ENCODE measurements at regions not wholly inside any gene's neighbourhood (a gene's known extent, or its start where the extent isn't known, plus 50 kb on each side); places are given as distances from the start of the nearest gene placed in this dataset.

DNA sequence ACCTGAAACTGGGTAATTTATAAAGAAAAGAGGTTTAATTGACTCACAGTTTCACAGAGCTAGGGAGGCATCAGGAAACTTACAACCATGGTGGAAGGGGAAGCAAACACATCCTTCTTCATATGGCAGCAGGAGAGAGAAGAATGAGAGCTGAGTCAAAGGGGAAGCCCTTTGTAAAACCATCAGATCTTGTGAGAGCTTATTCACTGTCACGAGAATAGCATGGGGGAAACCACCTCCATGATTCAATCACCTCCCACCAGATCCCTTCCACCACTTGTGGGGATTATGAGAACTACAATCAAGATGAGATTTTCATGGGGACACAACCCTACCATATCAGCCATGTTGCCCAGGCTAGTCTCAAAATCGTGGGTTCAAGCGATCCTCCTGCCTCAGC lies 143.4 kb downstream of the FGF18 start:
- Mint-ChIP-seq H3K4me1 (no peaks in the 10 kb centered on the region), H3K9me3 (no peaks in the 10 kb centered on the region), H3K27ac (no peak overlapping the region), H3K36me3 (ENCODE audit: low read depth) (no peaks in the 10 kb centered on the region), H3K27me3 (peaks cover 21% of the 10 kb centered on the region), H3K4me3 (no peak overlapping the region)
- peak; percentile 99 for ATAC-seq (replicated peaks)

DNA sequence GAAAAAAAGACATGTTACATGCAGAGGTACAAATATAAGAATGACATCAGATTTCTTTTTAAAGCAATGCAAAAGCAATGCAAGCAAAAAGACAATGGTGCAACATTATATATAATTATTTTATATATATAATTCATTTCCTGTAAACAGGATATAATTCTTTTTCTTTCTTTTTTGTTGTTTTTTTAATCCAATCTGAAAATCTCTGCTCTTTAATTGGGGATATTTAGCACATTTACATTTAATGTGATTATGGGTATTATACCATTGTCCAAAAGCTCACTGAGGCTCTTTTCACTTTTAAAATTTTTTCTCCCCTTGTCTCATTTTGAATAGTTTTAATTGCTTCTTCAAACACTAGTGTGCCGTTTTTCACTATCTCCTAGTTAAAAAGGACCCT lies 148.9 kb downstream of the FGF18 start:
- H3K4me1 Mint-ChIP-seq = no peaks in the 10 kb centered on the region
- no peak overlapping the region for H3K27ac Mint-ChIP-seq
- no peak for ATAC-seq (replicated peaks)
- peaks cover 18% of the 10 kb centered on the region for H3K27me3 Mint-ChIP-seq
- no peaks in the 10 kb centered on the region for H3K36me3 Mint-ChIP-seq (ENCODE audit: low read depth)
- H3K4me3 Mint-ChIP-seq = no peak overlapping the region
- H3K9me3 Mint-ChIP-seq = peaks cover 13% of the 10 kb centered on the region

DNA sequence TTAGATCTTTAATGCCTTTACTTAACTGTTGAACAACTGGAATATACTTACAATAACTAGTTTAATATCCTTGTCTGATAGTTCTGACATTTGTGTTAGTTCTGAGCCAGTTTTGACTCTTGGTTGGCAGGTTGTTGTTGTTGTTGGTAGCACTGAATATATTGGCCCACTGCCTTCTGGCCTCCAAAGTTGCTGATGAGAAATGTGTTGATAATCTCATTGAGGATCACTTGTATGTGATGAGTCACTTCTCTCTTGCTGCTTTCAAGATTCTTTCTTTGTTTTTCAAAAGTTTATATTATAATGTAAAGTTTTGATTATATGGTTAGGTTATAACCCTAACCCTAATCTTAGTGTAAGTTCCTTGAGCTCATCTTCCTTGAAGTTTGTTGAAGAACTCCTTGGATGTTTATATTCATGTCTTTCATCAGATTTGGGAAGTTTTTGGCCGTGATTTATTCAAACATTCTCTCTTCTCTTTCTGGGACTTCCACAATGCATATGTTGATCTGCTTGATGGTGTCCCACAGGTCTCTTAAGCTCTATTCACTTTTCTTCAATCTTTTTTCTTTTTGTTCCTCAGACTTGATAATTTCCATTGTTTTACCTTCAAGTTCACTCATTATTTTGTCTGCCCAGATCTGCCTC lies 149.7 kb downstream of the FGF18 start:
- Mint-ChIP-seq H3K27ac (no peak overlapping the region), H3K27me3 (peaks cover 18% of the 10 kb centered on the region), H3K4me1 (no peaks in the 10 kb centered on the region), H3K4me3 (no peak overlapping the region), H3K9me3 (peaks cover 13% of the 10 kb centered on the region), H3K36me3 (ENCODE audit: low read depth) (no peaks in the 10 kb centered on the region)
- ATAC-seq (replicated peaks) = no peak

DNA sequence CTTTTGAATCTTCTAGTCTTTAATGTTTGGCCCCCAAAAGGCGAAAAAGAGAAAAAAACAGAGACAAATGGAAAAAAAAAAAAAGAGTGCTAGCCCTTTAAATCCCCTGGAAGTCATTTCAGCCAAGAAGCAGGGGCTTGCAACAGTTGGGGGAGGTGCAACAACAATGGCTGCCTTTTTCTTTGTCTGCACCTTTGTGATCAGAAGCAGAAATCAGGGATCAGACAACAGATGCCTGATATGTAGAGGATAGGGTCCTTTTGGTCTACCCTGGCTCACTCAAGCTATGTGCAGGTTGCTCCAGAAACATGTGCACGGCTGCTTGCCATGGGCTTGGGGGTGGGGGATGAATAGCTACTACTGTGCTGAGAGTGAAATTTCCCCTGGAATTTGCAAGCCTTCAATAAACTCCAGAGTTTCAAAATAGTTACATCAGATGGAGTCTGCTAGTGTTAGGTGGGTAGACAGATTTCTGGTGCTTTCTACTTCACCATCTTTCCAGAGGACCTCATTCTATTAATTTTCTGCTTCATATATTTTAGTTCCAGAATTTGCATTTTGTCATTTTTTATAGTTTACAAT lies 150.9 kb downstream of the FGF18 start:
- Mint-ChIP-seq H3K9me3 (peaks cover 13% of the 10 kb centered on the region), H3K27ac (no peak overlapping the region), H3K4me3 (no peak overlapping the region), H3K36me3 (ENCODE audit: low read depth) (no peaks in the 10 kb centered on the region), H3K27me3 (peaks cover 21% of the 10 kb centered on the region), H3K4me1 (no peaks in the 10 kb centered on the region)
- ATAC-seq (replicated peaks) = no peak

DNA sequence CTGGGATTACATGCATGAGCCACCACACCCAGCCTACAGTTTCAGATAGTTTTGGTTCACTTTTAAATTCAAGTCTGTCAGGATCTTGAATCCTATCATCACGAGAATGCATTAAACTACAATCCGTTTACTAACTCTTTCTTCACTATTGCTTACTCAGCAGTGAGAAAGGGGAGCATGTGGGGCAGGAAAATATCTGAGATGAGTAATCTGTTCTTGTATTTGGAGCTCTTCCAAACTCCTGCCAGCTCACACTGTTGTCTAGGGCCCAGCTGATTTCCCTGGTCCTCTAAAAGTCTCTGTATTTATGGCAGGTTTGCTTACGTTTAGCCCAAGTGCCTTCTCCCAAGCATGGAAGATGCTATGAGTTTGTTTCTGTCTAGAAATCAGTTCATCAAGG lies 152.2 kb downstream of the FGF18 start:
- Mint-ChIP-seq H3K36me3 (ENCODE audit: low read depth) (no peaks in the 10 kb centered on the region), H3K4me1 (no peaks in the 10 kb centered on the region), H3K4me3 (no peak overlapping the region), H3K27me3 (peaks cover 21% of the 10 kb centered on the region), H3K27ac (no peak overlapping the region), H3K9me3 (peaks cover 13% of the 10 kb centered on the region)
- ATAC-seq (replicated peaks) = no peak

DNA sequence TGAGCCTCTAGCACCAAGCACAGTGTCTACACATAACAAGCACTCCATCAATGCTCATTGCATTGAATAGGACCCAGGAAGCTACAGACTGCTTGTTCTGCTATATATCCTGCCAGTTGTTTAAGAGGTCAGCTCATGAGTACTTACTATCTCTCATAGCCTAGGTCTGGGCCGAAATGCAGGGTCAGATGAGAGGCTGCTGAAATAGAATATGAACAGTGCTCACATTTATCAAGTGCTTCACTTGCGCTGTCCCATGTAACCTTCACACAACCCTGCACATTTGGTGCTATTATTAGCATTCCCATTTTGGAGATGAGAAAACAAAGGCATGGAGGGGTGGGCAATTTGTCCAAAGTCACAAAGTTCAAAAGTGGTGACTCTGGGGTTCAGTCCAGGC lies 153.6 kb downstream of the FGF18 start:
- Mint-ChIP-seq H3K27ac (no peak overlapping the region), H3K27me3 (peaks cover 13% of the 10 kb centered on the region), H3K9me3 (peaks cover 13% of the 10 kb centered on the region), H3K4me1 (no peaks in the 10 kb centered on the region), H3K36me3 (ENCODE audit: low read depth) (no peaks in the 10 kb centered on the region), H3K4me3 (no peak overlapping the region)
- ATAC-seq (replicated peaks) = no peak

DNA sequence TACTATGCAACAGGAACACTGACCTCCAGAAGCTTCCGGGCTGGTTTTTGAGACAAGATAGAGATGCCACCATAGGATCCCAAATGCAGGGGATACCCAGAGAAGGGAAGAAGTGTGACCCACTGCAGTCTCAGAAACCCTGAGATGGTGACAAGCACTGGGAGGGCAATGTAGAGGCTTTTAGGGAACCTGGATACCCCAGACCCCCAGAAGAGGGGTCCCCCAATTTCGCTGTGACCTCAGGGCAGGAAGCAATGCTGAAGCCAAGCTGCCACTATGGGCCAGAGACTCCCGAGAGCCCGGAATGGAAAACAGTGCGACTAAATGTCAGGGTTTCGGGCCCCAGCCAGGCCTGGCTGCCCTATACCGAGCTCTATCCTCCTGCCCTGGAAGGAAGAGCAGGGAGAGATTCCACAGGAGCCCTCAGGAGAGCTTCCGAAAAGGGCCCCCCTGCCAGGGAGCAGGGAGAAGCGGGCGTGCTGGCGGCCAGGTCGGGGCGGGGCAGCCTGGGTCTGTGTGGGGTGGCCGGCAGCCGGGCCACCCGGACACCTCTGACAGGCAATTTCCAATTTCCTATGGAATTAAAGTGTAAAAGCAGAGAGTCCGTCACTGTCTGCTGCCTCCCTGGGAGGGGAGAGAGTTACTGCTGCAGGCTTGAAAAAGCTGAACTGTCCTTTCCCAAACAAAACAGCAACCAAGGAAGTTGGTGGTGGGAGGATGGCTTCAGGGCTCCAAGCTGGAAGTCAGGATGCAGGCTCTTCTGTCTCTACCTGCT lies 154.2 kb downstream of the FGF18 start:
- peaks cover 10% of the 10 kb centered on the region for H3K9me3 Mint-ChIP-seq

DNA sequence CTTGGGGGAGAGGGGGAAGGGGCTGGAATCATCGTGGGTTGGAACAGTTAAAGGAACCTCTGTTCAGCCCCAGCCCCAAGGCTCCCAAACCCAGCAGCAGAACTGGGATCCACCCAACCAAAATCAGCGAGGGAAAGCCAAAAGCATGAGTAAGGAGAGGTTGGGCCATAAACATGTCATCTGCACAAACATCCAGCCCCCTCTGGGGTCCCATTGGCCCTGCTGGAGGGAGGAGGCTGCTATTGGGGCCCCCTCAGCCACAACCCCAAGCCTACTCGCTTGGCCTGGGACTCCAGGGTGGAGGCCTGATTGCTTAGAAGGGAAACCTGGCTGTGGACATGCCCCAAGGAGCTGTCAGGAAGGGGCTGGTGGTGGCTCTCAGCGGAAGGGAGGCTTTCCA lies 154.9 kb downstream of the FGF18 start:
- Mint-ChIP-seq H3K9me3 (peaks cover 6% of the 10 kb centered on the region), H3K36me3 (ENCODE audit: low read depth) (no peaks in the 10 kb centered on the region), H3K4me1 (no peaks in the 10 kb centered on the region), H3K4me3 (no peak overlapping the region), H3K27me3 (peaks cover 15% of the 10 kb centered on the region), H3K27ac (no peak overlapping the region)
- ATAC-seq (replicated peaks) = no peak

More for the DNA sequence above, 154.2 kb downstream of the FGF18 start:
- no peaks in the 10 kb centered on the region for H3K36me3 Mint-ChIP-seq (ENCODE audit: low read depth)
- H3K27ac Mint-ChIP-seq = no peak overlapping the region
- no peak for ATAC-seq (replicated peaks)
- peaks cover 13% of the 10 kb centered on the region for H3K27me3 Mint-ChIP-seq
- no peak overlapping the region for H3K4me3 Mint-ChIP-seq
- no peaks in the 10 kb centered on the region for H3K4me1 Mint-ChIP-seq

DNA sequence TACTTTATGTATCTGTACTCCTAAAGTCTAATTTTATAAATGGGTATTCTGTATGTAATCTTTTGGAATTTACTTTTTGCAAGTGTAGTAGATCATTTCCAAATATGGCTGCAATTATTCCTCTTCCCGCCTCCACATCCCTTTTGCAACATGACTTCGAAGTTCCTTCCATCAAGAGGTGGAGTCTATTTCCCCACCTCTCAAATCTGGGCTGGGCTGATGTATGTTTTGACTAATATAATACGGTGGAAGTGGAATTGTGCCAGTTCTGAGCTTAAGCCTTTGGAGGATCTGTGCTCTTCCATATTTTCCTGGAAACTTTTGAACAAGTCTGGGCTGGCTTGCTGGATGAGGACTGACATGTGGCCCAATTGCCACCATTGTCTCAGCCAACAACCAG lies 155.9 kb downstream of the FGF18 start:
- Mint-ChIP-seq H3K27ac (no peak overlapping the region), H3K27me3 (peaks cover 15% of the 10 kb centered on the region), H3K4me3 (no peak overlapping the region), H3K9me3 (peaks cover 3% of the 10 kb centered on the region), H3K36me3 (ENCODE audit: low read depth) (no peaks in the 10 kb centered on the region), H3K4me1 (no peaks in the 10 kb centered on the region)
- no peak for ATAC-seq (replicated peaks)

DNA sequence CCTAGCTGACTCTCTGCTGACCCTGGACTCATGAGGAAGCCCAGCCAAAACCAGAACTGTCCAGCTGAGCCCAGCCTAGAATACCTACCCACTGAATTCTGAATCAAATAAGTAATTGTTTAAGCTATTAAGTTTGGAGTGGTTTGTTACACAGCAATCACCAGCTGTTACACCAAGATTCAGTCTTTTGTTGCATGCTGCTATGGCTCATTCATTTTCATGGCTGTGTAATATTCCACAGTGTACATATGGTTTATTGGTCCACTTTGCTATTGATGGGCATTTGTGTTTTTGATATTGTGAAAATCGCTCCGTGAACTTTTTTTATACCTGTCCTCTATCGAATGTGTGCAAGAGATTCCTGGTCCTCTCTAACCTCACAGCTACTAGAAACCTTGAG lies 156.4 kb downstream of the FGF18 start:
- Mint-ChIP-seq H3K27ac (no peak overlapping the region), H3K27me3 (peaks cover 17% of the 10 kb centered on the region), H3K4me3 (no peak overlapping the region), H3K9me3 (peaks cover 3% of the 10 kb centered on the region), H3K36me3 (ENCODE audit: low read depth) (no peaks in the 10 kb centered on the region), H3K4me1 (no peaks in the 10 kb centered on the region)
- no peak for ATAC-seq (replicated peaks)

DNA sequence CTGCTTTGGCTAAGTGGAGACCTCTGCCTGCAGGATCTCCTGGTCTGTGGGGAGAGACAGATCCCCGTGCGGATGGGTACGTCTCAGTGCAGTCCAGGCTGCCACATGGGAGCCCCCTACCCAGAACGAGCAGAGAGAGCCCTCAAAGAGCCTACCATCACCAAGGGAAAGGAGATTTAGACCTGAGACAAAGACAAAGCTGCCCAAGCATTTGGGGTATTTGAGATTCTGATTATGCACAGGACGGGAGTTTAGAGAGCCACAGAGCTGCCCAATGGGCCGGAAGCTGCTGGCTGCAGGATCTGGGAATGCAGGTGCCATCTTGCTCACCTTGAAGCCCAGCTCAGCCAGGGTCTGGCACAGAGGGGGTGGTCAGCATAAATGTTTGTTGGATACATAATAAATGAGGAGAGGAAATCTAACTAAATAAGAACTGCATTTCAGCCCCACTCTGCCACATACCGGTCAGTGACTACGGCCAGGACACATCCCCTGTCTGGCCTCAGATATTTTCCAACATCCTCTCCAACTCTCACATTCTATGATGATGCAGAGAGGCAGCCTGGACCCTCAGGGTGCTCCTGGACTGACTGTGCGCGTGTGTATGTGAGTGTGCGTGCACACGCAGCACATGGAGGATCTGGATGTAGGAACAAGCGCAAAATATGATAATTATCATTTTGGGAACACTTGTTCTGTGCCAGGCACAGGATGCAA lies 157.8 kb downstream of the FGF18 start:
- Mint-ChIP-seq H3K27me3 (peaks cover 17% of the 10 kb centered on the region), H3K4me1 (no peaks in the 10 kb centered on the region), H3K4me3 (no peak overlapping the region), H3K36me3 (ENCODE audit: low read depth) (no peaks in the 10 kb centered on the region), H3K27ac (no peak overlapping the region), H3K9me3 (no peaks in the 10 kb centered on the region)
- no peak for ATAC-seq (replicated peaks)

DNA sequence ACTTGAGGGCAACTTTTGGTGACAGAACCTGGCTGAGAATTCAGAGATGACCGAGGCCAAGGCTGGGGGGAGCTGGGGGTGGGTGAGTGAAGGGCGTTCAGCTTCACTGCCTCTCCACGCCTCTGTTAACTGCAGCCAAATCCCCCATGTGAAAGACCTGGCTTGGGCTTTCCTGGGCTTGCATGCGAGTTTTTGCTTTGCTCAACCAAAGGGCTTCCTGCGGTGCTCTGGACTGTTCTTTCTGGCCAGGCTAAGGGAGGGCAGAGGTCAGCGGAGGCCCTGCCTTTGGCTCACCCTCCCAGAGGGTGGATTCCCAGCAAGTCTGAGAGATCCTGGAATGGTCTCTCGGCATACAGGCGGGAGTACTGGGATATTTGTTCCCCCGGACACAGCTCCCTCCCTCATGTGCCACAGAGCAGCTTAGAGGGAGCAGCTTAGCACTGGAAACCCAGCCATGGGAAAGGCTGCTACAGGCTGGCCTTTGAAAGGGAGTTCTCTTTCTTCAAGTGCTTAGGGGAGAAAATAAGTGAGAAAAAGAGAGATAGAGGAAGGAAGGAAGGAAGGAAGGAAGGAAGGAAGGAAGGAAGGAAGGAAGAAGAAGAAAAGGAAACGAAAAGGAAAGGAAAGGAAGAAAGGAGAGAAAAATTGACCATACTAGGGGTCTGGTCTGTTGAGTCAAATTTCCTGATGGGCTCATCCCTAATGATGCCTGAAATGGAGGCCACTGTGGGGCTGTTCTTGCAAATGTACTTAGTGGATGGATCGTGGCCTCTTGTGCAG lies 158.8 kb downstream of the FGF18 start:
- Mint-ChIP-seq H3K9me3 (no peaks in the 10 kb centered on the region), H3K27ac (no peak overlapping the region), H3K4me1 (no peaks in the 10 kb centered on the region), H3K27me3 (peaks cover 11% of the 10 kb centered on the region), H3K4me3 (no peak overlapping the region), H3K36me3 (ENCODE audit: low read depth) (no peaks in the 10 kb centered on the region)
- ATAC-seq (replicated peaks) = no peak

DNA sequence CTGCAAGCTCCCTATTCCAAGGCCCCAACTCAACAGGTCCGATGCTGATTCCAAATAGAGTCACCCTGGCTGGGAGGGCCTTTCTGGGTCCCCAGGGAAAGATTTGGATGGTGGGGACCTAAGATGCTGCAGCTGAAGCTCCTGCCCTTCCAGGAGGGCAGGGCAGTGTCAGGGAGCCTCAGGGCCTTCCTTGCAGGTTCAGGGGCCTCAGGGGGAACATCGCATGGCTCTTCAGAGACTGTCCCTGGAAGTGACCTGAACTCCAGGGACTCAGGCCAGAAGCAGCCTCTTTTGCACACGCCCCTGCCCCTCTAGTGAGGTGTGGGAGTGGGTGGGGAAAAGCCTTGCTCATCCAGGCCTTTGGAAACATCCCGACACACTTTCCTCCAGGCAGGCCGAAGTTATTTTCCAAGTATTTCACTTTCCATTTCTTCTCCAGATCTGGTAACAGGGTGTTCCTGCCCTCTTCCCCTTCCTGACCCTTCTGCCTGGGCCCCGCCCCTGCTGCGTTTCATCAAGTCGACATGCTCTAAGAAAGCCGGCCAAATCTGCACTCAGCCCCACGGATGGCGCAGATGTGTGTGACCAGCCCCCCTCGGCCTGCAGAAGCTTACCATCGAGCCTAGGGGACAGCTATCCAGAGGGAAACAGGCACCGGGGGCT lies 159.5 kb downstream of the FGF18 start:
- no peak overlapping the region for H3K4me3 Mint-ChIP-seq
- H3K36me3 Mint-ChIP-seq (ENCODE audit: low read depth) = no peaks in the 10 kb centered on the region
- H3K27ac Mint-ChIP-seq = no peak overlapping the region
- no peaks in the 10 kb centered on the region for H3K4me1 Mint-ChIP-seq
- no peaks in the 10 kb centered on the region for H3K9me3 Mint-ChIP-seq
- no peak for ATAC-seq (replicated peaks)
- H3K27me3 Mint-ChIP-seq = peaks cover 11% of the 10 kb centered on the region

DNA sequence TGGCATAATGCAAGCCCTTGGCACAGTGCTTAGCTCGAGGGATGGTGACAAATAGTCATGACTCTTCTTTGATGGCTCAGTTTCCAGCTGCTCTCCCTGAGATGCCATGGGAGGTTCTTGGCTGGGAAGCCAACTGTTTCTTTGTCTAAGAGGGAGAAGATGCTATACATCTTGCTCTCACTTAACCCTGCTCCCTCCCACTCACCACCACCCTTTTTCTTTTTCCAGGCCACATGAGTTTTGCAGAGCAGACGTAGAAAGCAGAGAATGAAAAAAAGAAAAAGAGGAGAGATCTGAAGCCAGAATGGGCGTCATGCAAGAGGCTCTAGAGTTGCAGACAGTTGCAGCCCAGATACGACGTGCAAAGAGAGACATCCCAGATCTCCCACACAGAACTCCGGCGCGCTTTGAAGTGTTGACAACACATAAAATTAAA lies 160.5 kb downstream of the FGF18 start:
- Mint-ChIP-seq H3K27ac (no peak overlapping the region), H3K4me1 (no peaks in the 10 kb centered on the region), H3K27me3 (peaks cover 11% of the 10 kb centered on the region), H3K36me3 (ENCODE audit: low read depth) (no peaks in the 10 kb centered on the region), H3K9me3 (no peaks in the 10 kb centered on the region), H3K4me3 (no peak overlapping the region)
- no peak for ATAC-seq (replicated peaks)

Measured in activated T-helper 17 cell treated with anti-CD3 and anti-CD28 coated beads, Interleukin-2, amount 50 U/mL, for 72 hours (primary cell).